Heart right ventricle (tissue), 16 donors: ENCODE measurements at regions not wholly inside any gene's neighbourhood (a gene's known extent, or its start where the extent isn't known, plus 50 kb on each side); places are given as distances from the start of the nearest gene placed in this dataset.

Experiments used
- ATAC-seq, 8 donors: fragments of 200-7000 bp; cut with Tn5 transposase; one replicate each; pipeline ENCODE4 v1.9.1; 2020; ENCODE audit warnings: mild to moderate bottlenecking in 8 of 8, moderate library complexity in 8 of 8, moderate number of reproducible peaks in 1 of 8
- DNase-seq, 2 donors: peaks; one replicate each; pipeline ENCODE4 v3.0.0-alpha.2; 2020
- H3K27ac ChIP-seq, 10 donors: fragments of 200-600 bp; sonication (generic) in 2 of 10; one replicate each; pipeline versions ENCODE4 v1.5.0 to v1.8.0; 2020 to 2022; ENCODE audit warnings: mild to moderate bottlenecking in 3 of 10
- H3K27me3 ChIP-seq, 7 donors: fragments of 200-600 bp; one replicate each; pipeline ENCODE4 v1.8.0; 2021 to 2022; ENCODE audit warnings: mild to moderate bottlenecking in 2 of 7
- H3K36me3 ChIP-seq, 9 donors: fragments of 200-600 bp; sonication (generic) in 1 of 9; one replicate each; pipeline versions ENCODE4 v1.5.0 to v1.8.0; 2020 to 2022; ENCODE audit warnings: mild to moderate bottlenecking in 2 of 9
- H3K4me1 ChIP-seq, 9 donors: fragments of 200-600 bp; sonication (generic) in 1 of 9; one replicate each; pipeline versions ENCODE4 v1.5.0 to v1.8.0; 2020 to 2022; ENCODE audit warnings: mild to moderate bottlenecking in 4 of 9
- H3K4me3 ChIP-seq, 10 donors: fragments of 200-600 bp; sonication (generic) in 2 of 10; one replicate each; pipeline versions ENCODE4 v1.5.0 to v1.8.0; 2020 to 2022; ENCODE audit warnings: mild to moderate bottlenecking in 7 of 10, moderate library complexity in 2 of 10
- H3K9me3 ChIP-seq, 11 donors: fragments of 200-600 bp in 10 of 11; sonication (generic) in 2 of 11; one replicate each; pipeline versions ENCODE4 v1.5.0 to v1.8.0; 2013 to 2022; ENCODE audit warnings: mild to moderate bottlenecking in 2 of 11, control low read depth in 1 of 11, moderate library complexity in 1 of 11
- WGBS, 2 donors: extraction: QIAGEN DNeasy Blood & Tissue Kit; methylation state at CpG; one replicate each; pipeline ENCODE4 v1.1.7; 2013; ENCODE audit warnings: inconsistent platforms in 1 of 2; 5-methylcytosine and 5-hydroxymethylcytosine counted together
- intact Hi-C, 10 donors: fragments of 100-400 bp; cut with DNase I; formaldehyde crosslinking; loops; one replicate each; pipeline versions ENCODE4 v1.11.1 to v1.14.2; 2022
- TF ChIP-seq, protein P1 (sequence below), 9 donors: fragments of 200-600 bp; sonication (generic) in 2 of 9; IDR thresholded peaks; one replicate each; pipeline versions ENCODE4 v1.5.0 to v1.8.0; 2021 to 2022; ENCODE audit warnings: antibody characterized with exemption in 9 of 9, mild to moderate bottlenecking in 5 of 9, moderate library complexity in 1 of 9
- donor health status: Arrhythmogenic right ventricular cardiomyopathy.
- donor health status: ischemic (EF 13 %, LVEDD 7.1; RV severe dilation, severe dysfunction).
- donor health status: healthy with polysubstance abuse.
- donor health status: DM: no; HTN: yes; CAD: no.
- donor health status: DM: no; HTN: no; CAD: no.
- donor health status: ischemic (EF 25% LVEDD 6.9; RV normal size, moderate dysfunction).
- donor health status: ischemic (EF 25% LVEDD 5.7; RV mildly dilated, moderate dysfunction).
- donor health status: healthy.
- donor health status: DM: yes; HTN: yes; CAD: no.
- donor health status: Ischemic cardiomyopathy.
- donor health status: ischemic (EF 35%, LVEDD 5.7; RV mildly dilated, moderate dysfunction).
- donor health status: nonischemic (EF 11% LVEDD 7.7; RV severe dilation, severe dysfunction).
- donor health status: DM: yes; HTN: yes; CAD: no.
- donor health status: PGD.
- donor health status: ischemic (EF 29% LVEDD 5.4; RV normal size, mild dysfunction).
- donor health status: nonischemic (EF 23%, LVEDD 6.1; RV moderate dilation, normal function).

DNA sequence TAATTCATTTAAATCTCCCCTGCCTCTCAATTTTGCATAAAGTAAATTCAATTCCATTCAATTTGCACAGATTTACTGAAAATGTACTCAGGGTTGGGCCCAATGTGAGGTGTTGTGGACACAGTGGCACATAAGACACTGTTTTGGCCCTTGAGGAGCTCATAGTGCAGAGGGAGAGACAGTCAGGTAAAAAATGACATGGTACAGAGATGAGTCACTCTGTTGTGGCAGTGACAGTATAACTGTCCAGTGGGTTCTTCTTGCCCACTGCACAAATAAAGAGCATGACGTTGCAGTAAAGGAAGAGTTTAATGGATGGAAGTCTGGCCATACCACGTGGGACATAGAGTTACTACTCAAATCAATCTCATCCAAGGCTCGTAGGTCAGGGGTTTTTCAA lies 400.3 kb upstream of the TRIB2 start:
- H3K9me3 ChIP-seq, result no peaks in the 10 kb centered on the region
- intact Hi-C loops, result loop anchor here in 2 of 10 donors (10.0 kb wide), 2 partner anchors 122 to 398 kb away; partner anchors contain the start of gene TRIB2 (in 1 of the 2)
- H3K27ac ChIP-seq, result no peak overlapping the region
- WGBS, 2 donors, result 93 to 97% methylated on average over 3 of the region's 3 CpGs
- DNase-seq (no peak), ATAC-seq (no peak)
- peaks cover 0 to 38% (median 22%) of the 10 kb centered on the region in 9 donors for H3K4me1 ChIP-seq
- H3K27me3 ChIP-seq, result no peaks in the 10 kb centered on the region
- H3K4me3 ChIP-seq, result no peak overlapping the region
- H3K36me3 ChIP-seq, result no peaks in the 10 kb centered on the region
- TF ChIP-seq, protein P1, sequence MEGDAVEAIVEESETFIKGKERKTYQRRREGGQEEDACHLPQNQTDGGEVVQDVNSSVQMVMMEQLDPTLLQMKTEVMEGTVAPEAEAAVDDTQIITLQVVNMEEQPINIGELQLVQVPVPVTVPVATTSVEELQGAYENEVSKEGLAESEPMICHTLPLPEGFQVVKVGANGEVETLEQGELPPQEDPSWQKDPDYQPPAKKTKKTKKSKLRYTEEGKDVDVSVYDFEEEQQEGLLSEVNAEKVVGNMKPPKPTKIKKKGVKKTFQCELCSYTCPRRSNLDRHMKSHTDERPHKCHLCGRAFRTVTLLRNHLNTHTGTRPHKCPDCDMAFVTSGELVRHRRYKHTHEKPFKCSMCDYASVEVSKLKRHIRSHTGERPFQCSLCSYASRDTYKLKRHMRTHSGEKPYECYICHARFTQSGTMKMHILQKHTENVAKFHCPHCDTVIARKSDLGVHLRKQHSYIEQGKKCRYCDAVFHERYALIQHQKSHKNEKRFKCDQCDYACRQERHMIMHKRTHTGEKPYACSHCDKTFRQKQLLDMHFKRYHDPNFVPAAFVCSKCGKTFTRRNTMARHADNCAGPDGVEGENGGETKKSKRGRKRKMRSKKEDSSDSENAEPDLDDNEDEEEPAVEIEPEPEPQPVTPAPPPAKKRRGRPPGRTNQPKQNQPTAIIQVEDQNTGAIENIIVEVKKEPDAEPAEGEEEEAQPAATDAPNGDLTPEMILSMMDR (IDR thresholded peaks at IDR 0.05), result no peak

DNA sequence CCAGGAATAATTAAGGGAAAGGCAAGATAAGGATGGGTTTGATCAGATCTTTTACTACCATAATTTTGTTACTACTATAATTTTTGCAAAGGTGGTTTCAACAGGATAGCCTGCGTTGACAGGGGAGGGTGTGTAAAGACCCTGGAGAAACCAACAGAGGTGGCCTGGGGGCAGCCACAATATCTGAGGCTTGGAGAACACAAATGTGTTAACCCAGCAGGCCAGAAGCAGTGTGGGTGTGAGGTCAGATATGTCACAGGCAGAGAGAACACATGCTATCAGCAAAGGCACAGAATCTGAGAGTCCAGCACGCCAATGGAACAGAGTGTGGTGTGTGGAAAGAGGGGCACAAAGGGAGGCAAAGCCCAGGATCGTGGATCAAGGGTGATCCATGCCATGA lies 399.4 kb upstream of the TRIB2 start:
- TF ChIP-seq, protein P1 (IDR thresholded peaks at IDR 0.05), result no peak
- ATAC-seq (no peak), DNase-seq (no peak)
- Histone ChIP-seq H3K27ac (no peak overlapping the region), H3K27me3 (no peaks in the 10 kb centered on the region), H3K9me3 (no peaks in the 10 kb centered on the region), H3K36me3 (no peaks in the 10 kb centered on the region), H3K4me3 (no peak overlapping the region), H3K4me1 (peaks cover 0 to 42% (median 24%) of the 10 kb centered on the region in 9 donors)
- intact Hi-C loops, result loop anchor here in 2 of 10 donors (10.0 kb wide), 2 partner anchors 122 to 398 kb away; partner anchors contain the start of gene TRIB2 (in 1 of the 2)
- 57 to 67% methylated on average over 3 of the region's 3 CpGs for WGBS, 2 donors

DNA sequence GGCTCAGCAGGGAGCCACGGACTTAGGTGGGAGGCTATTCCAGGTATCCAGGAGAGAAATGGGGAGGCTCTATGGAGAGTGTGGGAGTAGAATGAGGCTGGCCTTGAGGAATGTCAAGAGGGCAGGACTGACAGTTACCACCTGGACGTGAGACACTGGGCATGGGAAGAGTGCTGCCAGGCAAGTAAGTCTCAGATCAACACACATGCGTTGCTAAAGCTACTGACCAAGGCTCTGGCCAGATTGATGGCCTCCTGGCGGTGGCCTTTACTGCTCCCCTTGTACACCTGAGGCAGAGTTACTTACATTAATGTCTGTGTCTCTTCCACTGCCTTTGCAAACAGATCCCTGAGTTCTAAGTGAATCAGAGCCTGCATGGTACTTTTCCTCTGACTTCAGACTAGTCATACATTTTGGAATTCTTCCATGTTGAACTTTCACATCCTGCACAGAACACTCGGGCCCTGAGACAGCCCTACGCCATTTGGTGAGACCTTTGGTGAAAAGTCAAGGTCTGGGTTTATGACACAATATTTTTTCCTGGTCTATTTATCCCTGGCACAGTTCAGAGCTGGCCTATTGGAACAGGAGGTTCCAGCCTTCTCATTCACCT lies 398.8 kb upstream of the TRIB2 start:
- peak overlapping the region in 2 of 10 donors; percentile 11 to 20 for H3K27ac ChIP-seq

DNA sequence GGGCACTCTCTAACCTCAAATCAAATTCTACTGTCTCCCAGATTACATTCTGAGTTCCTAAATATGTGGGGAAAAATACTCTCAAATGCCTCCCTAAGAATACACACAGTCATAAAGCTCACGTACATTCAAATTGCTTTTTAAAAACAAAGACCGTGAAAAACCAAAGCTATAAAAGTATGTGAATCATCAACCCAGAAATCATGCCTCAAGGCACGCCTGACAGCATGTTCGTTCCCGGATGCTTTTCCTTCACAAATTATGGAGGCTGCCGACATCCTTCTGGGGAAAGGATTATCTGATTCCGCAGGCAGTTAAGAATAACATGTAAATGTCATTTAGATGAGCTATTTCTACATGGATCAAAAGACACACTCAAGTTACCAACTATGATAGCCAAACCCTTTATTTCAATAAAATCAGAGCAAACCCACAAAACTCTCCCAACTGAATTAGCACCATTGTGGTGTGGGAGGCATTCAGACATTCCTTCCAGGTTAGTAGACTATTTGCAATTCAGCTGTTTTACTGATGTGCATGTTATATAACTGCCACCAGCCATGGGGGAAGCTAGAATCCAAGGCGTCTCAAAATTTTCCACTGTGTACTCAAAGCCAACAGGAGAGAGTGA lies 398.2 kb upstream of the TRIB2 start:
- Histone ChIP-seq H3K27ac (peak overlapping the region in 2 of 10 donors; percentile 19 to 20), H3K4me3 (no peak overlapping the region), H3K4me1 (peaks cover 0 to 35% (median 20%) of the 10 kb centered on the region in 9 donors), H3K27me3 (no peaks in the 10 kb centered on the region), H3K36me3 (no peaks in the 10 kb centered on the region), H3K9me3 (no peaks in the 10 kb centered on the region)
- ATAC-seq (no peak), DNase-seq (no peak)
- TF ChIP-seq, protein P1 (IDR thresholded peaks at IDR 0.05), result no peak
- WGBS, 2 donors, result 93 to 98% methylated on average over 8 of the region's 8 CpGs
- intact Hi-C loops, result loop anchor here in 2 of 10 donors (10.0 kb wide), 2 partner anchors 124 to 396 kb away; partner anchors contain the start of gene TRIB2 (in 1 of the 2)

More for the DNA sequence above, 398.8 kb upstream of the TRIB2 start:
- H3K9me3 ChIP-seq, result no peaks in the 10 kb centered on the region
- no peak overlapping the region for H3K4me3 ChIP-seq
- H3K27me3 ChIP-seq, result no peaks in the 10 kb centered on the region
- H3K4me1 ChIP-seq, result peaks cover 0 to 41% (median 24%) of the 10 kb centered on the region in 9 donors
- TF ChIP-seq, protein P1 (IDR thresholded peaks at IDR 0.05), result no peak
- peak in 1 of 8 donors; percentile 27 for ATAC-seq
- WGBS, 2 donors, result 81 to 86% methylated on average over 6 of the region's 6 CpGs
- no peaks in the 10 kb centered on the region for H3K36me3 ChIP-seq
- intact Hi-C loops, result loop anchor here in 2 of 10 donors (10.0 kb wide), 2 partner anchors 123 to 397 kb away; partner anchors contain the start of gene TRIB2 (in 1 of the 2)
- no peak for DNase-seq
